ENCODE measurements at regions not wholly inside any gene's neighbourhood (a gene's known extent, or its start where the extent isn't known, plus 50 kb on each side); places are given as distances from the start of the nearest gene placed in this dataset.

DNA sequence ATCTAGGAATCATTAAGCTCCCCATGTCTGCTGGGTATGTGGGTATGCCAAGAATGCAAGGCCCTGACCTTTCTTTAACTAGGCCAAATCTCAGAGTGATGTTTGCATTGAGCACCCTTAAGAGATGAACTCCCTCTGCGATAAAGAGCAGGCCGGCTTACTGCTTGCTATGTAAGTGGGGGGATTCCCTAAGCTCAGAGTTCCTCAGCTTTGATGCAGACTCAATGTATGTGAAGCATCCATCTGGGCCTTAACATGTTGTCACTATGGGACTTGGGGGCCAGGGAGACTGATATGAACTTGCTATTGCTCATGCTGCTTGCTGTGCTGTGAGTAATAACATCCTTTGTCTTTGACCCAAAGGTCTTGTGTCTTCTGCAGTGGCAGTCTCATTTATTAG lies 149.7 kb downstream of the C12orf75 start:
- TF ChIP-seq, protein P1, sequence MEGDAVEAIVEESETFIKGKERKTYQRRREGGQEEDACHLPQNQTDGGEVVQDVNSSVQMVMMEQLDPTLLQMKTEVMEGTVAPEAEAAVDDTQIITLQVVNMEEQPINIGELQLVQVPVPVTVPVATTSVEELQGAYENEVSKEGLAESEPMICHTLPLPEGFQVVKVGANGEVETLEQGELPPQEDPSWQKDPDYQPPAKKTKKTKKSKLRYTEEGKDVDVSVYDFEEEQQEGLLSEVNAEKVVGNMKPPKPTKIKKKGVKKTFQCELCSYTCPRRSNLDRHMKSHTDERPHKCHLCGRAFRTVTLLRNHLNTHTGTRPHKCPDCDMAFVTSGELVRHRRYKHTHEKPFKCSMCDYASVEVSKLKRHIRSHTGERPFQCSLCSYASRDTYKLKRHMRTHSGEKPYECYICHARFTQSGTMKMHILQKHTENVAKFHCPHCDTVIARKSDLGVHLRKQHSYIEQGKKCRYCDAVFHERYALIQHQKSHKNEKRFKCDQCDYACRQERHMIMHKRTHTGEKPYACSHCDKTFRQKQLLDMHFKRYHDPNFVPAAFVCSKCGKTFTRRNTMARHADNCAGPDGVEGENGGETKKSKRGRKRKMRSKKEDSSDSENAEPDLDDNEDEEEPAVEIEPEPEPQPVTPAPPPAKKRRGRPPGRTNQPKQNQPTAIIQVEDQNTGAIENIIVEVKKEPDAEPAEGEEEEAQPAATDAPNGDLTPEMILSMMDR (IDR thresholded peaks at IDR 0.05): no peak
- TF ChIP-seq EP300 (IDR thresholded peaks at IDR 0.05) (no peak), POLR2A (IDR thresholded peaks at IDR 0.05) (no peak)

All from upper lobe of left lung (tissue), 4 donors.